ENCODE measurements at regions not wholly inside any gene's neighbourhood (a gene's known extent, or its start where the extent isn't known, plus 50 kb on each side); places are given as distances from the start of the nearest gene placed in this dataset.

GRCh38 chr12:130083734-130084133 lies 78.5 kb upstream of the FZD10 start:
- no peak for DNase-seq (ENCODE audit: low spot score, unreplicated experiment)
- Mint-ChIP-seq H3K4me1 (ENCODE audit: low read depth) (no peaks in the 10 kb centered on the region), H3K27me3 (peaks cover 94% of the 10 kb centered on the region), H3K36me3 (ENCODE audit: insufficient read depth) (no peaks in the 10 kb centered on the region), H3K27ac (no peak overlapping the region), H3K9me3 (ENCODE audit: low read depth) (peaks cover 5% of the 10 kb centered on the region), H3K4me3 (ENCODE audit: low read depth) (no peak overlapping the region)
- TF ChIP-seq CTCF (IDR thresholded peaks at IDR 0.05; ENCODE audit: unreplicated experiment), result no peak

- no peaks in the 10 kb centered on the region for H3K36me3 Mint-ChIP-seq (ENCODE audit: insufficient read depth)
- no peak overlapping the region for H3K27ac Mint-ChIP-seq
- no peak for DNase-seq (ENCODE audit: low spot score, unreplicated experiment)
- no peak overlapping the region for H3K4me3 Mint-ChIP-seq (ENCODE audit: low read depth)
- H3K9me3 Mint-ChIP-seq (ENCODE audit: low read depth), result no peaks in the 10 kb centered on the region
- H3K27me3 Mint-ChIP-seq, result peaks cover 93% of the 10 kb centered on the region
- TF ChIP-seq CTCF (IDR thresholded peaks at IDR 0.05; ENCODE audit: unreplicated experiment), result no peak
- no peaks in the 10 kb centered on the region for H3K4me1 Mint-ChIP-seq (ENCODE audit: low read depth)
These were observed 77.9 kb upstream of the FZD10 start for GRCh38 chr12:130084359-130084758.

GRCh38 chr12:130086248-130086647 lies 76.0 kb upstream of the FZD10 start:
- no peak overlapping the region for H3K4me3 Mint-ChIP-seq (ENCODE audit: low read depth)
- H3K36me3 Mint-ChIP-seq (ENCODE audit: insufficient read depth), result no peaks in the 10 kb centered on the region
- DNase-seq (ENCODE audit: low spot score, unreplicated experiment), result no peak
- H3K4me1 Mint-ChIP-seq (ENCODE audit: low read depth), result no peaks in the 10 kb centered on the region
- H3K9me3 Mint-ChIP-seq (ENCODE audit: low read depth), result peaks cover 3% of the 10 kb centered on the region
- TF ChIP-seq CTCF (IDR thresholded peaks at IDR 0.05; ENCODE audit: unreplicated experiment), result no peak
- H3K27ac Mint-ChIP-seq, result no peak overlapping the region
- H3K27me3 Mint-ChIP-seq, result peaks cover 85% of the 10 kb centered on the region

- Mint-ChIP-seq H3K27ac (no peak overlapping the region), H3K36me3 (ENCODE audit: insufficient read depth) (no peaks in the 10 kb centered on the region), H3K4me1 (ENCODE audit: low read depth) (no peaks in the 10 kb centered on the region), H3K27me3 (peaks cover 80% of the 10 kb centered on the region), H3K9me3 (ENCODE audit: low read depth) (peaks cover 3% of the 10 kb centered on the region), H3K4me3 (ENCODE audit: low read depth) (no peak overlapping the region)
- TF ChIP-seq CTCF (IDR thresholded peaks at IDR 0.05; ENCODE audit: unreplicated experiment), result no peak
- no peak for DNase-seq (ENCODE audit: low spot score, unreplicated experiment)
These were observed 75.5 kb upstream of the FZD10 start for GRCh38 chr12:130086797-130087196.

- Mint-ChIP-seq H3K4me1 (ENCODE audit: low read depth) (no peaks in the 10 kb centered on the region), H3K4me3 (ENCODE audit: low read depth) (no peak overlapping the region), H3K36me3 (ENCODE audit: insufficient read depth) (no peaks in the 10 kb centered on the region), H3K9me3 (ENCODE audit: low read depth) (peaks cover 3% of the 10 kb centered on the region), H3K27me3 (peaks cover 78% of the 10 kb centered on the region), H3K27ac (no peak overlapping the region)
- no peak for TF ChIP-seq CTCF (IDR thresholded peaks at IDR 0.05; ENCODE audit: unreplicated experiment)
- no peak for DNase-seq (ENCODE audit: low spot score, unreplicated experiment)
These were observed 75.0 kb upstream of the FZD10 start for GRCh38 chr12:130087222-130087621.

Data from progenitor cell of endocrine pancreas (in vitro differentiated cells).